DMS53 (cell line): ENCODE measurements at regions not wholly inside any gene's neighbourhood (a gene's known extent, or its start where the extent isn't known, plus 50 kb on each side); places are given as distances from the start of the nearest gene placed in this dataset.
"Not testable (repeated sequence)": the region's sequence is repeated elsewhere in the genome, so short reads cannot be mapped to it uniquely, and the experiment has no call there.

Experiments used
- DNase-seq: peaks from one replicate; lab custom pipeline; 2025; lab: John Stamatoyannopoulos, UW

DNA sequence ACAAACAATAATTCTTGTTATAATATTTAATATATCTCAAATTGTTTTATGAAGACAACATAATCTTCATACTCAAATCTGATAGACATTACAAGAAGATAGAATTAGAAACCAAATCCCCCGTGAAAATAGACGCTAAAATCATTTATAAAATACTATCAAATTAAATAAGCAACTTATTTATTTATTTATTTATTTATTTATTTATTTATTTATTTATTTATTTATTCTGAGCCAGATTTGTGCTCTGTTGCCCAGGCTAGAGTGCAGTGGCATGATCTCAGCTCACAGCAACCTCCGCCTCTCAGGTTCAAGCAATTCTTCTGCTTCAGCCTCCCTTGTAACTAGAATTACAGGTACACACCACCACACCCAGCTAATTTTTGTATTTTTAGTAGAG lies 294.9 kb upstream of the MAGEC2 start:
- DNase-seq: no peak

- peak; percentile 71 for DNase-seq
Measured at GRCh38 chrX:142483965-142484364, 278.9 kb upstream of the MAGEC2 start.

GRCh38 chrX:142446349-142446748 lies 241.3 kb upstream of the MAGEC2 start:
- no peak for DNase-seq

- peak; percentile 3 for DNase-seq
Measured at GRCh38 chrX:142428916-142429315, 223.8 kb upstream of the MAGEC2 start.

GRCh38 chrX:142390998-142391397 lies 185.9 kb upstream of the MAGEC2 start:
- DNase-seq: peak; percentile 55

DNA sequence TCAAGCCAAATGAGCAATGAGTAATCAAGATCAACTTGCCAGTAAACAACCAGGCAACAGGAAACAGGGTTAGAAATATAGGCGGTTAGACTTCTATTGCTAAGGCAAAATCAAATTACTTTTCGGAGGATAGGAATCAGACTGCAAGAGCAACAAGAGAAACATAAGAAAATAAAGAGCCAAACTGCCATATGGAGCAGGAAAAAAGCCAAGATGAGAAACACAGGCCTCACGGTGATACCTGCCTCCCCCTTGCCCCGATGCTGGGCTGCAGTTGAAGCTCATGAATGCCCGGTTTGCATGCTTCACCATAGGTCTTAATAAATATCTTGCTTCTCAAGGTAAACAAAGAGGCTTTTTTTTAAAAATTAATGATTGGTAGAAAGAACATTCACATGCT lies 158.4 kb upstream of the MAGEC2 start:
- no peak for DNase-seq

DNA sequence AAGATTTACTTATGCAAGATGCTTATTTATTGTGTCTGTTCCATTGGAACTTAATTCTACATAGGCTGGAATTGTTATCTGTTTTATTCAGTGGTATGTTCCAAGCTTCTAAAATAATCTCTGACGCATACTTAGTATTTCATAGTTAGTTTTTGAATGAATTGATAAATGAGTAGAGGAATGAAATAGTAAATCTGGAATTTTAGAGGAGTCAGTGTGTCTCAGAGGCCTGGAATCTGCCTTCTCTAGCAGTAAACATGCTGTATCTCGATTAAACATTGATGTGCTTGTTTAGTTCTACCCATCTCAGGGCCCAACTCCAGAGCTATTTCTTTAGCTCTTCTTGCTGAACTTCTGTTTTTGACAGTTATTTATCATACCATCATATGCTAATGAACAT lies 154.2 kb upstream of the MAGEC2 start:
- DNase-seq: no peak

- DNase-seq: no peak
Measured at GRCh38 chrX:142327182-142327581, 122.1 kb upstream of the MAGEC2 start.

DNA sequence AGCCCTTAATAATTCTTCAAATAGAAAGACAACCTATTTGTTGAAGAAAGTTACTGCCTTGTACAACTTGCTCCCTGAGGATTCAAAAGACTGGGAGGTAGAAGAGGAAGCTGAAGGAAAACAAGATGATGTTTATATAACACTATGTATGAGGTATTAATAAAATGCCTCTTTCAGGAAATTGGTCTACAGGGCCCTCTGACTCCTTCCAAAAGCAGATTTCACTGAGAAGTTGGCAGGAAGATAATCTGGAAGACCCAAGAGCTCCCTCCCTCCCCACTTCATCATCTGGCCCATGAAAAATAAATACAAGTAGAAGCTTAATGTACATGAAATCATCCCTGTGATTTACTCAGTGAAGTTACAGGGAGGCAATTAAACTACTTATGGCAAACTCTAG lies 107.5 kb upstream of the MAGEC2 start:
- no peak for DNase-seq

GRCh38 chrX:142299406-142299805 lies 94.3 kb upstream of the MAGEC2 start:
- DNase-seq: no peak

DNA sequence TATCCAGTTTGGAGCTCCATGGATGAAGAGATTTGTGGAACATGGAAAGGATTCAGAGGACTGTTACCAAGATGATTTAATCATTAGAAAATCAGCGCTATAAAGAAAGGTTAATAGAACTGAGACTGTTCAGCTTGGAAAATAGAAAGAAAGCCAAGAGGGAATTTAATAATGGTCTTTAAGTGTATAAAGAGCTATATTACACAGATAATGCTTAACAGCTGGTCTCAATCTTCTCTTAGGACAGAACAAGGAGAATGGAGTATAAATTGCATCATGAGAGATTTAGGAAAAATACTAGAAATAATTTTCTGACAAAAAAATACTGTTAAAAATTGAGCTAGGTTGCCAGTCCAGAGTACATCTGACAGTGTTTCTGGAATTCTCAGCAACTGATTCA lies 91.3 kb upstream of the MAGEC2 start:
- DNase-seq: no peak

DNA sequence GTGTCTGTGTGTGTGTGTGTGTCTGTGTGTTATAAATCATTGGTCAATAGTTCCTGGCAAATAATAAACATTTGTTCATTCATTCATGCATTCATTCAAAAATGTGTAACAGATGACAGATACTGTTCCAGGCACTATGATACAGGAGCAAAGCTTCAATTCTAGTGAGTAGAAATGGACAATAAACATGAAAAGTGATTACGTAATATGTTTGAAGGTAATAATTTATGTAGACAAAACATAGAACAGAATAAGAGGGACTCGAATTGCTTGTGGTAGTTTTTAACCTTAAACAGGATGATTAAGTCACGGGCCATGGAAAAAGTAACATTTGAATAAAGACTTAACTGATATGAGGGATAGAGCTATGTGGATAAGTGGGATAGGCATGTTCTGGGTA lies 90.1 kb upstream of the MAGEC2 start:
- no peak for DNase-seq

DNA sequence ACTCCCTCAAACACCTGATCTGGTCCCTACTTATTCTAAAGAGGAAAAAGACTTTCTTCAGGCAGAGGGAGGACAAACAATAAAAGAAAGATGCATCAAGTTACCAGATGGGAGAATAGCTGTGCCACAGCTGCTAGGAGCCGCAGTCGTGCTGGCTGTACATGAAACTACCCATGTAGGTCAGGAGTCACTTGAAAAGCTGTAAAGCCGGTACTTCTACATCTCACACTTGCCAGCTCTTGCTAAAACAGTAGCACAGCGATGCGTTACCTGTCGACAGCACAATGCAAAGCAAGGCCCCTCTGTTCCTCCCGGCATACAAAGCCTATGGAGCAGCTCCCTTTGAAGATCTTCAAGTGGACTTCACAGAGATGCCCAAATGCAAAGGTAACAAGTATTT lies 65.1 kb upstream of the MAGEC2 start:
- DNase-seq: peak; percentile 78

DNA sequence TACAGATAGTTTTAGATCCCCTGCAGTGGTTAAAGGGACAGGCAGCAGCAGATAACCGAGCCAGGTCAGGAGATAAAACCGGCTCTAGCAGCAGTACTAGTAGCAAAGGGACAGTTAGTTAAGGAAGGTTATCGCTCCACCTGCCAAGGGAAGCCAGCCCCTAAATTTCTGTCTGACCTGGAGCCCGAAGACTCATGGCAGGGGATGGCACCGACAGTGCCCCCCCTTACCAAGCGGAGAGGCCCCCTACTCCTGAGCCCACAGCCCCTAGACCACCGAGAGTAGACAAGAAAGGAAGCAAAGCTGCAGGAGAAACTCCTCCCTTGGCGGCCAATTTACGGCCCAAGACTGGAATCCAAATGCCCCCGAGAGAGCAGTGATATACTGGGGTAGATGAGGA lies 61.3 kb upstream of the MAGEC2 start:
- DNase-seq: no peak

DNA sequence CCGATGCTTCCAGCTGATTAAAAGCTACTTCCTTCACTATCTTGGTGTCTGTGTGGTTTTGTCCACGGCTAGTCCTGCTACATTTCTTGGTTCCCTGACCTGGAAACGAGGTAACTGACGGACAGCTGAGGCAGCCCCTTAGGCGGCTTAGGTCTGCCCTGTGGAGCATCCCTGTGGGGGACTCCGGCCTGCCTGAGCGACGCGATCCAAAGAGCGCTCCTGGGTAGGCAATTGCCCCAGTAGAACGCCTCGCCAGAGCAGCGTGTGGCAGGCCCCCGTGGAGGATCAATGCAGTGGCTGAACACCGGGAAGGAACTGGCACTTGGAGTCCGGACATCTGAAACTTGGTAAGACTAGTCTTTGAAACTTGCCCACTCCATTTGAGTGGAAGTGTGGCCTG lies 60.5 kb upstream of the MAGEC2 start:
- DNase-seq: not testable (repeated sequence)

DNA sequence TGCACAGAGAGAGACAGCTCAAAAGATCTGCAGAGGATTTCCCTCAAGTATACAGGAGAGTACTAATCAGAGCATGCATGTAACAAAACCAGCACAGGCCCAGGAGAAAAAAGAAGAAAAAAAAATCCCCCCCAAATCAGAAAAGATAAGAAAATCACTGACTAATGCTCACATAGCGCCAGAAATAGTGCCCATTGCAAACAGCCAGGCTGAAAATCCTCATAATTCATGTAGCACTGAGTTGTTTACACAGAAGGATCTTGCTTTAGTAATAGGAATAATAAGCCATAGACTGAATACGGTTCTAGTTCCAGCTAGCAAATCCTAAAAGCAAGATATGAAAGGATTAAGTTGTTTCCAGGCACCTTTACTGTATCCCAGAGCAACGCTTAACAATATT lies 51.8 kb upstream of the MAGEC2 start:
- DNase-seq: no peak
